AML-193 (cell line): ENCODE measurements at regions not wholly inside any gene's neighbourhood (a gene's known extent, or its start where the extent isn't known, plus 50 kb on each side); places are given as distances from the start of the nearest gene placed in this dataset.

Experiments
- DNase-seq, 2 experiments: peaks; one replicate each; lab custom pipeline; 2025; lab: John Stamatoyannopoulos, UW

DNA sequence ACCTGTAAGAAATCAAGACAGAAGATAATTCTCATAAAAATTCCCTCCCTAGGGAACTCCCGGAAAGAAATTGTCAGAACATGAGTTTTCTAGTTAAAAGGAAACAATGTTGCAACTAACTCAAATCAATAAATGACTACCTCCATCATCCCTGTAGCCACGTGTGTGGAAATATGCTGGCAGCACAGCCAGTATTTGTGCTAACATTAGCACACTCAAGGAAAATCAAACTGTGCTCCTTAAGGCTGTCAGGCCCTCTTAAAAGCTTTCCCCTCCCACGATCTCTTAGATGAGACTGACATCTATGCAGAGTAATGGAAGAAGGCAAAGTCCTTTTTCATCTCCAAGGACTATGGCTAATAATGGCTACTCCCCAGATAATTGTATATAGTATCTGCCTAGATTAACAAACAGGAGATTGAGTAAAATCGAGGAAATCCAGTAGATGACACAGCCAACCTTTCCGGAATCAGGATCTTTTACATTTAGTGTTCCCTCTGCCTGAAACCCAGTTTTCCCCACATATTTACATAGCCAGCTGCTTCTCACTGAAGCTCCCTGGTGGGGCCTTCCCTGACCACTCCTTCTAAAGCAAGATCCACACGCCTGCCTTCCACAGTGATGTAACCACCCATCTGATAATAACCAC, 50.9 kb upstream of the NR5A2 start:
- DNase-seq: no peak
